HFFc6 (cell line): ENCODE measurements at regions not wholly inside any gene's neighbourhood (a gene's known extent, or its start where the extent isn't known, plus 50 kb on each side); places are given as distances from the start of the nearest gene placed in this dataset.
"Not testable (repeated sequence)": the region's sequence is repeated elsewhere in the genome, so short reads cannot be mapped to it uniquely, and the experiment has no call there.

ENCODE experiments used
- DNase-seq: peaks from one replicate; pipeline ENCODE4 v3.0.0-alpha.2; 2018
- H3K27ac Mint-ChIP-seq: 2 replicates; pipeline ENCODE4 v1.8.0; 2020; ENCODE audit warnings: mild to moderate bottlenecking, mixed read lengths
- H3K27me3 Mint-ChIP-seq: 2 replicates; pipeline ENCODE4 v1.8.0; 2021; ENCODE audit warnings: mild to moderate bottlenecking, moderate library complexity, mixed read lengths; ENCODE audit not compliant: insufficient read depth
- H3K36me3 Mint-ChIP-seq: 2 replicates; pipeline ENCODE4 v1.8.0; 2021; ENCODE audit warnings: low read depth, mixed read lengths
- H3K4me1 Mint-ChIP-seq: 2 replicates; pipeline ENCODE4 v1.8.0; 2020; ENCODE audit warnings: low read depth, mixed read lengths
- H3K4me3 Mint-ChIP-seq: 2 replicates; pipeline ENCODE4 v1.8.0; 2020; ENCODE audit warnings: mild to moderate bottlenecking, moderate library complexity, mixed read lengths
- H3K9me3 Mint-ChIP-seq: 2 replicates; pipeline ENCODE4 v1.8.0; 2020; ENCODE audit warnings: mild to moderate bottlenecking, mixed read lengths
- TF ChIP-seq, protein P1 (sequence below): fragments of 200-600 bp; sonication (generic); IDR thresholded peaks from 2 replicates; pipeline ENCODE4 v1.5.0; 2021; ENCODE audit warnings: antibody characterized with exemption, mild to moderate bottlenecking

DNA sequence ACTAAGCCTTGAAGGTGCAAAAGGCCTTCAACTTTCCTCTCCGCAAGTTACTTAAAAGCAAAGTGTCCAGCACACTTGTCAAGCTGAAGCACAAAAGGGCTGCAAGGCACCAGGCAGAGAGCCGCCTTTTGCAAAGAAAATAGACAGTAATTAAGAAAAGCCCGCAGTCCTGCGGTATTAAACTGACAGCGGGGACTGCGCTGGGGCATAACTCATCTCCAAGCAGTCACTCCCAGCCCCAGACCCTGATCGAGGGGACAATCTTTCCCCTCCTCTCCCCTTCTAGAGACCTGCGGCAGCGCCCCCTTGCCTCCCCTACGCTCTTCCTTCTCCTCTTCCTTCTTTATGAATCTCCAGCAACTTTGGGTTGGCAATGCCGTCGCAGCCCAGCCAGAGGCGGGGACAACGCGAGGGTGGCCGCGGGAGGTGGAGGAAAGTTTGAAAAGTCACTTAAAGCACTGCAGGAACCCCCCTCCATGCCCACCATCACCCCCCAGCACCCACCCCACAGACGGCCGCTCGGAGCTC, 200.9 kb upstream of the CAND1 start:
- Mint-ChIP-seq H3K27ac (no peak overlapping the region), H3K9me3 (no peaks in the 10 kb centered on the region), H3K4me3 (peak overlapping the region; percentile 61), H3K36me3 (no peaks in the 10 kb centered on the region), H3K4me1 (peaks cover 17% of the 10 kb centered on the region), H3K27me3 (peaks cover 19% of the 10 kb centered on the region)
- no peak for DNase-seq
- TF ChIP-seq, protein P1, sequence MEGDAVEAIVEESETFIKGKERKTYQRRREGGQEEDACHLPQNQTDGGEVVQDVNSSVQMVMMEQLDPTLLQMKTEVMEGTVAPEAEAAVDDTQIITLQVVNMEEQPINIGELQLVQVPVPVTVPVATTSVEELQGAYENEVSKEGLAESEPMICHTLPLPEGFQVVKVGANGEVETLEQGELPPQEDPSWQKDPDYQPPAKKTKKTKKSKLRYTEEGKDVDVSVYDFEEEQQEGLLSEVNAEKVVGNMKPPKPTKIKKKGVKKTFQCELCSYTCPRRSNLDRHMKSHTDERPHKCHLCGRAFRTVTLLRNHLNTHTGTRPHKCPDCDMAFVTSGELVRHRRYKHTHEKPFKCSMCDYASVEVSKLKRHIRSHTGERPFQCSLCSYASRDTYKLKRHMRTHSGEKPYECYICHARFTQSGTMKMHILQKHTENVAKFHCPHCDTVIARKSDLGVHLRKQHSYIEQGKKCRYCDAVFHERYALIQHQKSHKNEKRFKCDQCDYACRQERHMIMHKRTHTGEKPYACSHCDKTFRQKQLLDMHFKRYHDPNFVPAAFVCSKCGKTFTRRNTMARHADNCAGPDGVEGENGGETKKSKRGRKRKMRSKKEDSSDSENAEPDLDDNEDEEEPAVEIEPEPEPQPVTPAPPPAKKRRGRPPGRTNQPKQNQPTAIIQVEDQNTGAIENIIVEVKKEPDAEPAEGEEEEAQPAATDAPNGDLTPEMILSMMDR: no peak

DNA sequence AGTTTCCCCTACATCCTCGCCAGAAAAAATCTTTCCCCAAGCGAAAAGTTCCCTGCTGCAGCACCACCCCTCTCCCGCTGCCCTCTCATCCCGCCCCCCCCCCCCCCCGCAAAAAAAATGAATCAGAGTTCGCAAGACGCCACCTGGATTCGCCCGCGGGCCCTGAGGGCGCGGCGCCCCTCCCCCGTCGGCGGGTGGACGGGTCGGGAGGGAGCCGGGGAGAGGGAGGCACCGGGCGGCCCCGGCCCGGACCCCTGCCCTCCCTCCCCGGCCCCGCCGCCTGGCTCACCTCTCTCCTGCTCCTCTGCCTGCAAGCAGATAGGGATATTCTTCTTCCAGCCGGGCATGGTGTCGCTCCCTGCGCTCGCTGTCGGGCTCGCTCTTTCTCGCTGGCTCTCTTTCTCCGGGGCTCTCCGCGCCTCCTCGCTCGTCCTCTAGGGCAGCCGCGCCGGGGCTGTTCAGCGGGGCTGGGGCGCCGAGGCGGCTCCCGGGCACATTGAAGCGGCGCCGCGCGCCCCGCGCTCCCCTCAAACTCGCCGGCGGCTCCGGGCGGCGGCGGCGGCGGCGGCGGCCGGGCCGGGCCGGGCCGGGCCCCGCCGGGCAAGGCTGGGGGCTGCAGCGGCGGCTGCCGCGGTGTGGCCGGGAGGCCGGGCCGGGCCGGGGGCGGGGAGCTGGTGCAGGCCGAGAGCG, 200.3 kb upstream of the CAND1 start:
- Mint-ChIP-seq H3K9me3 (no peaks in the 10 kb centered on the region), H3K4me3 (peak overlapping the region; percentile 86), H3K36me3 (no peaks in the 10 kb centered on the region), H3K27me3 (peaks cover 19% of the 10 kb centered on the region), H3K4me1 (peaks cover 17% of the 10 kb centered on the region), H3K27ac (no peak overlapping the region)
- TF ChIP-seq, protein P1: no peak
- no peak for DNase-seq

DNA sequence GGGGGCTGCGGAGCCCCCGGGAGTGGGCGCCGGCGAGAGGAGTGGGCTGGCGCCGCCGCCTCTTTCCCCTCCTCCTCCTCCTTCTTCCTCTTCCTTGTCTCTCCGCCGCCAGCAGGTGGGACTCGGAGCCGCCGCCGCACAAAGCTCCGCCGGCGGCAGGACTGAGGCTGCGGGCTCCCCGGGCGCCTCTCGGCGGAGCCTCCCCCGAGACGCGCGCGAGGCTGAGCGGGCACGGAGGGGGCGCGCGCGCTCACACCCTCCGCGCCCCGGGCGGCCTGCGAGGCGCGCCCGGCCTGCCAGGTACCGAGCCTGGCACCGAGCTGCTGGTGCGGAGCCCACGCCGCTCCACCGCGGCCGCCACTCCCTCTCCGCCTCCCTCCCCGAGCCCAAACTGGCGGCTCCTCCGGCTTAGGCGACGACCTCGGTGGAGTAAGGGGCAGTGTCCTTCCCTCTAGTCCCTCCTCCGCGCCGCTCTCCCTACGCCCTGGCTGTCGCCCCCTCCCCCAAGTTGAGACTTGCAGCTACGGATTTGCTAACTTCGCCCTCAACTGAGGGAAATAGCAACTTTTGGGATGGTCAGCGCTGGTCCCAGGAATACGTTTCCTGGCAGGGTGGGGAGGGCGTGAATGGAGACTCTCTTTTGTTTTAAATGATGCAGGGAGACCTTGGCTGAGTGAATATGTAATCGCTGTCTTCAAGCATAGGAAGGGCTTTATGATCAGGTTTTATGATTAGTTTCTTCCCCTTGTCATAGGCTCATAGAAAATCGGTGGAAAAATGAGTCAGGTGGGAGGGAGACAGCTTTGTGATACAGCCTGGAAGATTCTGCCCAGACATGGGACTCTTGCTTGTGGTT, 199.5 kb upstream of the CAND1 start:
- no peak for DNase-seq
- H3K27ac Mint-ChIP-seq: no peak overlapping the region
- H3K4me1 Mint-ChIP-seq: peaks cover 17% of the 10 kb centered on the region
- H3K27me3 Mint-ChIP-seq: peaks cover 19% of the 10 kb centered on the region
- H3K9me3 Mint-ChIP-seq: no peaks in the 10 kb centered on the region
- no peaks in the 10 kb centered on the region for H3K36me3 Mint-ChIP-seq
- TF ChIP-seq, protein P1: no peak
- H3K4me3 Mint-ChIP-seq: peak overlapping the region; percentile 74

DNA sequence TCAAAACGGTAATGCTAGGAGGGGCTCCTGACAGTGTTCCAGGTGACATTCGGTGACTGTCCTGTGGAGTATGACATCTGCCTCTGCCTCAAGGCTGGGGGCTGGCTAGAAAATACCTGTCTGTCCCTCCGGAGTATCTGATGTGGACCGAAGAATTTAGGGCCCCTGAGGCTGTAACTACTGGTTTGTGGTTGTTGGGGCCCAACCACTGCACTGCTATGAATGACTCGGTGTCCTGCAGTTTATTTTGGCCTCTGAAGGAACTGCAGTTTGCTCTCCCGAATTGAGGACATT, 198.9 kb upstream of the CAND1 start:
- Mint-ChIP-seq H3K9me3 (no peaks in the 10 kb centered on the region), H3K4me3 (peak overlapping the region; percentile 74; the same call in 1 of the 2 replicates), H3K27me3 (peaks cover 19% of the 10 kb centered on the region), H3K27ac (no peak overlapping the region), H3K4me1 (peaks cover 17% of the 10 kb centered on the region), H3K36me3 (no peaks in the 10 kb centered on the region)
- TF ChIP-seq, protein P1: no peak
- DNase-seq: no peak

DNA sequence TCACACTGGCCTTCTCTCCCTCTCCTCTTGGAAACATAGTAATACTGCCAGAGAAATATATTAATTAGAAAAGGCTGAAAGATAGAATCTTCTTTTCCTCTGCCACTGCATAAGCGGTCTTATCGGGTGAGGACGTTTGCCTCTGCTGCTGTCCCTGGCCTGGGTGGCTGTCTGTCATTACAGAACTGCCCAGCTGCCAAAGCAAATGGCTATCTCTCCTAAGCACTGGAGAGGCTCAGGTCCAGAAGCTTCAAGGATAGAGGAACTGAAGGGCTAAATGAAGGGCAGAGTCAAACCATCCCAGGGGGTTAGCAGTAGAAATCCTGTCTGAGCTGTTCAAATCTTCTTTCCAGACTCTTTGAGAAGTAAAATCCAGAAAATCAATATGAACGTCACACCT, 198.6 kb upstream of the CAND1 start:
- Mint-ChIP-seq H3K36me3 (no peaks in the 10 kb centered on the region), H3K27me3 (peaks cover 22% of the 10 kb centered on the region), H3K9me3 (no peaks in the 10 kb centered on the region), H3K4me1 (peaks cover 17% of the 10 kb centered on the region), H3K27ac (no peak overlapping the region), H3K4me3 (peak overlapping the region; percentile 74; the same call in 1 of the 2 replicates)
- TF ChIP-seq, protein P1: no peak
- DNase-seq: no peak

DNA sequence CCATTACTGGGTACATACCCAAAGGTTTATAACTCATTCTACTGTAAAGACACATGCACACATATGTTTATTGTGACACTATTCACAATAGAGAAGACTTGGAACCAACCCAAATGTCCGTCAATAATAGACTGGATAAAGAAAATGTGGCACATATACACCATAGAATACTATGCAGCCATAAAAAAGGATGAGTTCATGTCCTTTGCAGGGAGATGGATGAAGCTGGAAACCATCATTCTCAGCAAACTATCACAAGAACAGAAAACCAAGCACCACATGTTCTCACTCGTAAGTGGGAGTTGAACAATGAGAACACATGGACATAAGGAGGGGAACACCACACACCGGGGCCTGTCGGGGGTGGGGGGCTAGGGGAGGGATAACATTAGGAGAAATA, 196.9 kb upstream of the CAND1 start:
- peaks cover 22% of the 10 kb centered on the region for H3K27me3 Mint-ChIP-seq
- not testable (repeated sequence) for H3K9me3 Mint-ChIP-seq, H3K36me3 Mint-ChIP-seq, H3K27ac Mint-ChIP-seq, DNase-seq, H3K4me3 Mint-ChIP-seq
- peaks cover 17% of the 10 kb centered on the region for H3K4me1 Mint-ChIP-seq
